GM20000 (cell line): ENCODE measurements at regions not wholly inside any gene's neighbourhood (a gene's known extent, or its start where the extent isn't known, plus 50 kb on each side); places are given as distances from the start of the nearest gene placed in this dataset.

ENCODE experiments used
- DNase-seq: peaks from one replicate; pipeline ENCODE4 v3.0.0; 2012; ENCODE audit warnings: low spot score
- CTCF ChIP-seq: IDR thresholded peaks from 2 replicates; pipeline ENCODE4 v1.5.1; 2012; ENCODE audit warnings: mild to moderate bottlenecking, control low read depth; ENCODE audit errors: extremely low read depth, missing control alignments

- TF ChIP-seq CTCF: no peak
- DNase-seq: no peak
Observed at GRCh38 chr7:106484562-106484961, 176.4 kb downstream of the CCDC71L start.

- DNase-seq: no peak
- TF ChIP-seq CTCF: no peak
Observed at GRCh38 chr7:106482091-106482490, 178.9 kb downstream of the CCDC71L start.

DNA sequence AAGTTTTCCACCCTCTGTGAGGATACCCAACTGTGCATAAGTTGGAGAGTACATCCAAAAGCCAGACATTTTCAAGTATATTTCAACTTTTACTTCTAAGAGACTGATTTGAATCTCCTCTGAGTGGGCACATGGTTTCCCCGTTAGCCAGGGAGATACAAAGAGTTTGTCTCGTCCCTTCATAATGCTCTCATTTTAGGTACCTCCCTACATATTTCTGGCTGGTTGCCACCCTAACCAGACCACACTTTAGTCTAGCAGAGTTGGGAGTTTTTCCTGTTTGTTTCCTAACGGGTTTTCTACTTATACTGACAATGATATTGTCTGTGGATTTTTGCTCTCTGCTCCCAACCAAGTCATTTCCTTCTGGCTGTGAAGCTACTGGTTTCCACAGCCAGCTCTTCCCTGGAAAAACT is 180.3 kb downstream of the CCDC71L start:
- no peak for DNase-seq
- no peak for TF ChIP-seq CTCF

DNA sequence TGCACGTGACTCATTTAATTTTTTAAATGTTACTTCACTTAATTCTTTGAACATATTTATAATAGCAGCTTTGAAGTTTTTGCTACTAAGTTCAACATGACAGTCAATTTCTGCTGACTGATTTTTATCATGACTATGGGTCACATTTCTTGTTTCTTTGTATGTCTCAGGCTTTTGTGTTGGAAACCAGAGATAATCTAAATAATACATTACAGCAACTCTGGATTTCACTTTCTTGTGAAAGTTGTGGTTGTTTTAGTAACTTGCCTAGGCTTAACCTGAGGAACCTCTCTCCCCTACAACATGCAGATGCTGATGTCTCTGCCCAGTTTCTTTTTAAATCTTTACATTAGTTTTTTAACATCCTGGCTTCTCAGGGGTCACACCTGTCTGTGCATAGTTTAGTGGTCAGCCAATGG is 180.8 kb downstream of the CCDC71L start:
- no peak for DNase-seq
- TF ChIP-seq CTCF: no peak

DNA sequence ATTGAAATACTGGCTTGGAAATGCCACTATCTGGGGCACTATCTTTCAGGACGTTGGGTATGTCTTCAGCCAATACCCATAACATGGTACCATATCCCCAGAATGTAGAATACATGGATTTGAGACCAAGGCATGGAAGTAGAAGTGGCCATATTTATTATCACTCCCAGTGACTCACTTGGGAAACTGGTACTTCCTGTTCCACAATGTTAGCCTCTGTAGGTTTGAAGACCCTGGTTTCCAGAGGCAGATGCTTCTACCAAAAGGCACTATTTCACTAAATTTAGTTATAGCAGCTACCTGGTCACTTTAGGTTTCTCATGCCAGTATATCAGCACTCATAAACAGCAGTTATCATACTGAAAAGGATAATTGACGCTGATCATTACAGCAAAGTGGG is 184.2 kb downstream of the CCDC71L start:
- no peak for DNase-seq

DNA sequence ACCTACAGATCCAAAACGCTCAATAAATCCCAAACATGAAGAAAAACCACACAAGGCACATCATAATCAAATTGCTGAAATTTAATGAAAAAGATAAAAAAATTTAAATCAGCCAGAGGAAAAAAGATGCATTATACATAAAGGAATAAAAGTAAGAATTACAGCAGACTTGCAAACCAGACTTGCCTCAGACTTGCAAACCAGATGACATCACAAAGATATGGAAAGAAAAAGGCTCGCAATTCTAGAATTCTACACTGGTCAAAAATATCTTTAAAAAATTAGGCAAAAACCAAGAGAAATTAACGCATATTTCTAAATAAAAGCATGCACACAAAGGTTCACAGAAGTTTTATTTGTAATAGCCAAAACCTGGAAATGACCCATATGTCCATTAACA is 188.0 kb upstream of the NAMPT start:
- no peak for DNase-seq
- TF ChIP-seq CTCF: no peak

More for the DNA sequence above, 184.2 kb downstream of the CCDC71L start:
- no peak for TF ChIP-seq CTCF

GRCh38 chr7:106471686-106472440 is 187.1 kb upstream of the NAMPT start:
- DNase-seq: no peak
- TF ChIP-seq CTCF: no peak
